ENCODE measurements at regions not wholly inside any gene's neighbourhood (a gene's known extent, or its start where the extent isn't known, plus 50 kb on each side); places are given as distances from the start of the nearest gene placed in this dataset.

DNA sequence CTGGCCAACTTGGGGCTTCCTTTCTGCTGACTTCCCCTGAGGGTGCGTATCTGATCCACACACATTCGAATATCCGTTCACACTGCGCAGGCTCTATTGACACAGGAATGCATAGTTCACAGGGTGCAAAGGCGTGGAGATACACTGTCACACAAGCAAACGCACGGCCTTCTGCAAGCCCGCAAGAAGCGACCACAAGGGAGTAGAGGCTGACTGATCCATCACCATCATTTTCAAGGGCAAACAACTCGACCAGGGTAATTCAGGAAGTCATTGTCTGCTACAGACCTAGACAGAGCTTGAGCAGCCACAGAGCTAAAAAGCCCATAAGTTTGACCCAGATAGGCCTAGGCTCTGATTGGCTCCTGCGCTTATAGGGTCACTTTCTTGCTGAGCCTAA is 392.3 kb downstream of the MN1 start:
- H3K27ac ChIP-seq, result no peak overlapping the region
- no peaks in the 10 kb centered on the region for H3K36me3 ChIP-seq
- H3K4me1 ChIP-seq, result no peaks in the 10 kb centered on the region
- H3K27me3 ChIP-seq, result no peaks in the 10 kb centered on the region
- no peak for TF ChIP-seq POLR2AphosphoS5 (IDR thresholded peaks at IDR 0.05)
- no peak for TF ChIP-seq POLR2A (IDR thresholded peaks at IDR 0.05)
- TF ChIP-seq EP300 (IDR thresholded peaks at IDR 0.05), result no peak
- TF ChIP-seq, protein P1, sequence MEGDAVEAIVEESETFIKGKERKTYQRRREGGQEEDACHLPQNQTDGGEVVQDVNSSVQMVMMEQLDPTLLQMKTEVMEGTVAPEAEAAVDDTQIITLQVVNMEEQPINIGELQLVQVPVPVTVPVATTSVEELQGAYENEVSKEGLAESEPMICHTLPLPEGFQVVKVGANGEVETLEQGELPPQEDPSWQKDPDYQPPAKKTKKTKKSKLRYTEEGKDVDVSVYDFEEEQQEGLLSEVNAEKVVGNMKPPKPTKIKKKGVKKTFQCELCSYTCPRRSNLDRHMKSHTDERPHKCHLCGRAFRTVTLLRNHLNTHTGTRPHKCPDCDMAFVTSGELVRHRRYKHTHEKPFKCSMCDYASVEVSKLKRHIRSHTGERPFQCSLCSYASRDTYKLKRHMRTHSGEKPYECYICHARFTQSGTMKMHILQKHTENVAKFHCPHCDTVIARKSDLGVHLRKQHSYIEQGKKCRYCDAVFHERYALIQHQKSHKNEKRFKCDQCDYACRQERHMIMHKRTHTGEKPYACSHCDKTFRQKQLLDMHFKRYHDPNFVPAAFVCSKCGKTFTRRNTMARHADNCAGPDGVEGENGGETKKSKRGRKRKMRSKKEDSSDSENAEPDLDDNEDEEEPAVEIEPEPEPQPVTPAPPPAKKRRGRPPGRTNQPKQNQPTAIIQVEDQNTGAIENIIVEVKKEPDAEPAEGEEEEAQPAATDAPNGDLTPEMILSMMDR (IDR thresholded peaks at IDR 0.05), result no peak
- no peak for DNase-seq
- H3K9me3 ChIP-seq, result no peaks in the 10 kb centered on the region
- intact Hi-C loops (cut with DNase I; ENCODE audit: low total_unique reads), result loop anchor here (10.0 kb wide), 1 partner anchor 396 kb away; the partner anchor contains the start of gene MN1
- 54 to 80% (median 67%) methylated on average over 8 to 11 of the region's 11 CpGs for WGBS, 5 donors
- no peak overlapping the region for H3K4me3 ChIP-seq

GRCh38 chr22:27412866-27413445 is 388.6 kb downstream of the MN1 start:
- no peak for DNase-seq
- intact Hi-C loops (cut with DNase I; ENCODE audit: low total_unique reads), result no loop called here
- H3K9me3 ChIP-seq, result no peaks in the 10 kb centered on the region
- no peak overlapping the region for H3K4me3 ChIP-seq
- TF ChIP-seq, protein P1 (IDR thresholded peaks at IDR 0.05), result no peak
- TF ChIP-seq EP300 (IDR thresholded peaks at IDR 0.05) (no peak), POLR2AphosphoS5 (IDR thresholded peaks at IDR 0.05) (no peak), POLR2A (IDR thresholded peaks at IDR 0.05) (no peak)
- peaks cover 8 to 18% (median 10%) of the 10 kb centered on the region in 4 donors for H3K4me1 ChIP-seq
- WGBS, 5 donors, result 78 to 87% (median 84%) methylated on average over 6 to 7 of the region's 7 CpGs
- no peaks in the 10 kb centered on the region for H3K36me3 ChIP-seq
- no peaks in the 10 kb centered on the region for H3K27me3 ChIP-seq
- no peak overlapping the region for H3K27ac ChIP-seq

GRCh38 chr22:27413702-27414101 is 387.9 kb downstream of the MN1 start:
- Histone ChIP-seq H3K36me3 (no peaks in the 10 kb centered on the region), H3K9me3 (no peaks in the 10 kb centered on the region), H3K4me1 (peaks cover 8 to 18% (median 10%) of the 10 kb centered on the region in 4 donors), H3K27ac (no peak overlapping the region), H3K4me3 (no peak overlapping the region), H3K27me3 (no peaks in the 10 kb centered on the region)
- WGBS, 5 donors, result 77 to 89% (median 87%) methylated on average over 3 of the region's 3 CpGs
- intact Hi-C loops (cut with DNase I; ENCODE audit: low total_unique reads), result no loop called here
- TF ChIP-seq POLR2A (IDR thresholded peaks at IDR 0.05) (no peak), POLR2AphosphoS5 (IDR thresholded peaks at IDR 0.05) (no peak), EP300 (IDR thresholded peaks at IDR 0.05) (no peak)
- TF ChIP-seq, protein P1 (IDR thresholded peaks at IDR 0.05), result no peak
- no peak for DNase-seq

DNA sequence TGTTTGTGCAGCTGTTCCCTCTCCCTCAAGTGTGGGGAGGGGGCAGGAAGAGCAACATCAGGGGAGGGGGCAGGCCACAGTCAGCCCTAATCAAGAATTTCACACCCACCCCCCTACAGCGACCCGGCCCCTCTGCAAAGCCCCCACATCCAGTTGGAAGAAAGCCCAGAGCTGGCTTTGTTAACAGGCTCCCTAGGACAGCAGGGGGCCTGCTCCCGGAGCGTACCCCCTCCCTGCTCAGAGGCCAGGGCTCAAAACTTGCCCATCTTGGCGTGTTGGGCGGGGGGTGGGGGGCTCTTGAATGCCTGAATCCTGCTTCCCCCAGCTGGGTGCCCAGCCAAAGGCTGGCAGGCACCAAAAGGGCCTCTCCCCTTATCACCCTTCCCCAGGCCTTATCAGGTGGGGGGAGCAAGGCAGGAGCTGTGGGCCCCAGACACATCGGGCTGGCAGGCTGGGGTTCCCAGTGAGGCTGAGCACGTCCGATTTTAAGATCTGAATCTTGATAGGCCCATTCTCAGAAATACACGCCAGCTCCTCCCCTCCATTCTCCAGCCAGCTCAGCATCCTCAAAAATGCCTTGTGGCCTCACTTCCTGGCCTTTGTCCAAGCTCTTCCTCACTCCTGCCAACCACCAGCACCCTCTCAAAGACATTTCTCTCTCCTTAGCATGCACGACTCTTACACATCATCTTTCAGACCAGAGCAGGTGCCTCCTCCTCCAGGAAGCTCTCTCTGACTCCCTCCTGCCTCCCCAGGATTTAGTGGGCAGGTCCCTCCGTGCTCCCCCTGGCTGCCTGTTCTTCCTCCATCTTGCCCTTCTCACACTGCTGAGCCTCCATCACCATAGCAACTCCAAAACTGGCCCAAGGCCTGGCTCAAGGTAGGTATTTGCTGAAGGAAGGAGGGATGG is 384.8 kb downstream of the MN1 start:
- Histone ChIP-seq H3K27ac (no peak overlapping the region), H3K4me1 (peaks cover 20 to 34% (median 25%) of the 10 kb centered on the region in 4 donors), H3K9me3 (no peaks in the 10 kb centered on the region), H3K4me3 (no peak overlapping the region), H3K27me3 (no peaks in the 10 kb centered on the region), H3K36me3 (no peaks in the 10 kb centered on the region)
- WGBS, 5 donors, result 10 to 15% (median 14%) methylated on average over 8 to 12 of the region's 12 CpGs
- DNase-seq, result peak; percentile 34 to 73
- intact Hi-C loops (cut with DNase I; ENCODE audit: low total_unique reads), result no loop called here
- TF ChIP-seq POLR2AphosphoS5 (IDR thresholded peaks at IDR 0.05) (no peak), EP300 (IDR thresholded peaks at IDR 0.05) (no peak), POLR2A (IDR thresholded peaks at IDR 0.05) (no peak)
- TF ChIP-seq, protein P1 (IDR thresholded peaks at IDR 0.05), result no peak

Measured in stomach (tissue), 8 donors.